GM18520 (cell line): ENCODE measurements at regions not wholly inside any gene's neighbourhood (a gene's known extent, or its start where the extent isn't known, plus 50 kb on each side); places are given as distances from the start of the nearest gene placed in this dataset.

Source experiments
- ATAC-seq: cut with Tn5 transposase; IDR thresholded peaks from one replicate; pipeline ENCODE4 v1.9.1; 2021; ENCODE audit not compliant: unreplicated experiment

- ATAC-seq: no peak
Observed at GRCh38 chr2:45216118-45216517, 206.9 kb upstream of the SIX2 start.

- ATAC-seq: no peak
Observed at GRCh38 chr2:45214550-45214949, 205.3 kb upstream of the SIX2 start.

GRCh38 chr2:45212953-45213635 lies 203.8 kb upstream of the SIX2 start:
- no peak for ATAC-seq

- no peak for ATAC-seq
Observed at GRCh38 chr2:45211636-45212035, 202.4 kb upstream of the SIX2 start.

- no peak for ATAC-seq
Observed at GRCh38 chr2:45210462-45211195, 201.4 kb upstream of the SIX2 start.

- ATAC-seq: no peak
Observed at GRCh38 chr2:45209875-45210274, 200.6 kb upstream of the SIX2 start.

- ATAC-seq: no peak
Observed at GRCh38 chr2:45209302-45209701, 200.1 kb upstream of the SIX2 start.

GRCh38 chr2:45207101-45207500 lies 197.8 kb upstream of the SIX2 start:
- no peak for ATAC-seq

GRCh38 chr2:45205985-45206384 lies 196.7 kb upstream of the SIX2 start:
- ATAC-seq: no peak

GRCh38 chr2:45205480-45205879 lies 196.2 kb upstream of the SIX2 start:
- ATAC-seq: no peak

GRCh38 chr2:45203400-45203799 lies 194.1 kb upstream of the SIX2 start:
- ATAC-seq: no peak

- ATAC-seq: no peak
Observed at GRCh38 chr2:45199973-45200372, 190.7 kb upstream of the SIX2 start.

- ATAC-seq: no peak
Observed at GRCh38 chr2:45195916-45196315, 186.7 kb upstream of the SIX2 start.

GRCh38 chr2:45194596-45194995 lies 185.3 kb upstream of the SIX2 start:
- ATAC-seq: no peak

- no peak for ATAC-seq
Observed at GRCh38 chr2:45193581-45193980, 184.3 kb upstream of the SIX2 start.

GRCh38 chr2:45192991-45193390 lies 183.7 kb upstream of the SIX2 start:
- no peak for ATAC-seq

GRCh38 chr2:45192481-45192880 lies 183.2 kb upstream of the SIX2 start:
- ATAC-seq: no peak

- no peak for ATAC-seq
Observed at GRCh38 chr2:45191976-45192375, 182.7 kb upstream of the SIX2 start.

- no peak for ATAC-seq
Observed at GRCh38 chr2:45191146-45191863, 182.1 kb upstream of the SIX2 start.

GRCh38 chr2:45190481-45190942 lies 181.3 kb upstream of the SIX2 start:
- ATAC-seq: no peak

- ATAC-seq: no peak
Observed at GRCh38 chr2:45184606-45185005, 175.4 kb upstream of the SIX2 start.
